GM19463 (cell line): ENCODE measurements at regions not wholly inside any gene's neighbourhood (a gene's known extent, or its start where the extent isn't known, plus 50 kb on each side); places are given as distances from the start of the nearest gene placed in this dataset.

ENCODE experiments used
- ATAC-seq: cut with Tn5 transposase; IDR thresholded peaks from one replicate; pipeline ENCODE4 v1.9.1; 2021; ENCODE audit warnings: mild to moderate bottlenecking, moderate library complexity; ENCODE audit not compliant: unreplicated experiment

- no peak for ATAC-seq
Observed at GRCh38 chr3:132267391-132267993, 49.7 kb upstream of the ACP3 start.
